A549 (cell line): ENCODE measurements at regions not wholly inside any gene's neighbourhood (a gene's known extent, or its start where the extent isn't known, plus 50 kb on each side); places are given as distances from the start of the nearest gene placed in this dataset.

Experiments
- ATAC-seq, 2 experiments: fragments of 200-7000 bp in 1 of 2; fragments of >200 bp in 1 of 2; cut with Nextera tagmentation in 1 of 2; cut with Tn5 transposase in 1 of 2; 3 replicates each; pipeline versions ENCODE4 v1.8.0 to v1.9.1; 2018 to 2020; ENCODE audit warnings: mild to moderate bottlenecking in 1 of 2, moderate library complexity in 1 of 2
- CTCF ChIA-PET: fragments of 300-600 bp; sonication (Branson Sonifier 250); formaldehyde crosslinking; extraction: SDS; loops from one replicate; lab custom pipeline; 2021; ENCODE audit warnings: antibody characterized with exemption, inconsistent platforms; lab: Yijun Ruan, JAX
- POLR2A ChIA-PET: fragments of 350-600 bp; formaldehyde crosslinking; extraction: SDS; loops from one replicate; lab custom pipeline; 2021; ENCODE audit warnings: antibody characterized with exemption, inconsistent platforms; lab: Yijun Ruan, JAX
- DNase-seq, 2 experiments: peaks; one replicate each; pipeline versions ENCODE4 v3.0.0 to v3.0.0-alpha.2; 2011 to 2016; ENCODE audit warnings: low read depth in 1 of 2, low spot score in 1 of 2
- FAIRE-seq: peaks from 2 replicates; lab custom pipeline; 2011; peaks lifted over from hg19 to GRCh38; lab: Jason Lieb, UNC
- H3K27ac ChIP-seq, 2 experiments: fragments of >200 bp; sonication (Bioruptor Twin); formaldehyde crosslinking; 3 replicates each; pipeline ENCODE4 v1.5.1; 2016 to 2017
- H3K4me1 ChIP-seq: fragments of >200 bp; sonication (Bioruptor Twin); formaldehyde crosslinking; 3 replicates; pipeline ENCODE4 v1.6.1; 2016
- H3K4me2 ChIP-seq: fragments of >200 bp; sonication (Bioruptor Twin); formaldehyde crosslinking; 3 replicates; pipeline ENCODE4 v1.6.1; 2016
- H3K4me3 ChIP-seq: fragments of >200 bp; sonication (Bioruptor Twin); formaldehyde crosslinking; 3 replicates; pipeline ENCODE4 v1.5.1; 2016
- H3K9me3 ChIP-seq: fragments of >200 bp; sonication (Bioruptor Twin); formaldehyde crosslinking; 3 replicates; pipeline ENCODE4 v1.6.1; 2016
- BHLHE40 ChIP-seq: IDR thresholded peaks from 2 replicates; pipeline ENCODE4 v1.6.1; 2012; ENCODE audit warnings: low read depth, low read length, inconsistent platforms
- CBX2 ChIP-seq: fragments of 200-600 bp; sonication (generic); IDR thresholded peaks from 2 replicates; pipeline ENCODE4 v1.6.1; 2016; ENCODE audit warnings: low read depth, mild to moderate bottlenecking, borderline replicate concordance
- CHD2 ChIP-seq: fragments of 150-350 bp; IDR thresholded peaks from 2 replicates; pipeline ENCODE4 v1.6.1; 2014; ENCODE audit warnings: low read length; ENCODE audit not compliant: partially characterized antibody
- CHD4 ChIP-seq: fragments of 200-600 bp; sonication (generic); IDR thresholded peaks from 2 replicates; pipeline ENCODE4 v1.6.1; 2016; ENCODE audit warnings: antibody characterized with exemption, mild to moderate bottlenecking, borderline replicate concordance
- EHF ChIP-seq: fragments of 250-450 bp; sonication (Bioruptor Pico); IDR thresholded peaks from 2 replicates; pipeline ENCODE4 v1.5.0; 2020; ENCODE audit warnings: mild to moderate bottlenecking
- ESRRA ChIP-seq: fragments of 150-350 bp; IDR thresholded peaks from 2 replicates; pipeline ENCODE4 v1.6.1; 2014; ENCODE audit warnings: mild to moderate bottlenecking, low read length, borderline replicate concordance
- FOSB ChIP-seq: fragments of 250-450 bp; sonication (Bioruptor Pico); IDR thresholded peaks from 2 replicates; pipeline ENCODE4 v1.5.0; 2020; ENCODE audit warnings: mild to moderate bottlenecking, moderate library complexity
- FOSL2 ChIP-seq, 2 experiments: fragments of 450-650 bp in 1 of 2; fragments of >200 bp in 1 of 2; sonication (Bioruptor Twin) in 1 of 2; formaldehyde crosslinking; IDR thresholded peaks; 2 replicates each; pipeline versions ENCODE4 v1.5.0 to v1.6.1; 2016 to 2020; ENCODE audit warnings: mild to moderate bottlenecking in 1 of 2, moderate library complexity in 1 of 2
- GATA3 ChIP-seq: IDR thresholded peaks from 2 replicates; pipeline ENCODE4 v1.6.1; 2012; ENCODE audit warnings: borderline replicate concordance
- HDAC2 ChIP-seq: fragments of 200-600 bp; sonication (generic); IDR thresholded peaks from 2 replicates; pipeline ENCODE4 v1.6.1; 2016
- HOXA7 ChIP-seq: fragments of 250-450 bp; sonication (Bioruptor Pico); IDR thresholded peaks from 2 replicates; pipeline ENCODE4 v1.5.0; 2020; ENCODE audit warnings: mild to moderate bottlenecking, moderate library complexity
- HOXB5 ChIP-seq: fragments of 250-450 bp; sonication (Bioruptor Pico); IDR thresholded peaks from 2 replicates; pipeline ENCODE4 v1.5.0; 2020; ENCODE audit warnings: mild to moderate bottlenecking, moderate library complexity
- JUNB ChIP-seq: fragments of >200 bp; sonication (Bioruptor Twin); formaldehyde crosslinking; IDR thresholded peaks from 2 replicates; pipeline ENCODE4 v1.6.1; 2016
- MAFK ChIP-seq: fragments of 450-650 bp; IDR thresholded peaks from 2 replicates; pipeline ENCODE4 v1.6.1; 2014; ENCODE audit not compliant: partially characterized antibody
- MAZ ChIP-seq: fragments of 150-350 bp; IDR thresholded peaks from 2 replicates; pipeline ENCODE4 v1.6.1; 2014; ENCODE audit warnings: antibody characterized with exemption, low read depth, low read length, borderline replicate concordance
- NFE2L2 ChIP-seq: fragments of 150-350 bp; conservative IDR thresholded peaks from 2 replicates; pipeline ENCODE4 v1.6.1; 2014; ENCODE audit warnings: low read length
- NPAS2 ChIP-seq: fragments of 250-450 bp; sonication (Bioruptor Pico); IDR thresholded peaks from 2 replicates; pipeline ENCODE4 v1.8.0; 2022; ENCODE audit warnings: mild to moderate bottlenecking, moderate library complexity, borderline replicate concordance
- NR3C1 ChIP-seq: fragments of >200 bp; sonication (Bioruptor Twin); formaldehyde crosslinking; IDR thresholded peaks from 3 replicates; pipeline ENCODE4 v1.6.1; 2017
- POLR2AphosphoS2 ChIP-seq: conservative IDR thresholded peaks from 2 replicates; pipeline ENCODE4 v1.6.1; 2012; ENCODE audit warnings: low read length, improper control_type of control experiment, inconsistent platforms
- RFX5 ChIP-seq: fragments of 450-650 bp; IDR thresholded peaks from 2 replicates; pipeline ENCODE4 v1.7.1; 2014; ENCODE audit warnings: antibody characterized with exemption, mild to moderate bottlenecking, moderate library complexity
- SMC3 ChIP-seq: fragments of >200 bp; sonication (Bioruptor Twin); formaldehyde crosslinking; IDR thresholded peaks from 3 replicates; pipeline ENCODE4 v1.6.1; 2018; ENCODE audit warnings: inconsistent platforms
- SREBF2 ChIP-seq: fragments of 450-650 bp; IDR thresholded peaks from 2 replicates; pipeline ENCODE4 v1.6.1; 2014; ENCODE audit warnings: mild to moderate bottlenecking, moderate library complexity
- TFCP2L1 ChIP-seq: fragments of 250-450 bp; sonication (Bioruptor Pico); IDR thresholded peaks from 2 replicates; pipeline ENCODE4 v1.5.0; 2021; ENCODE audit warnings: mild to moderate bottlenecking
- TP53 ChIP-seq: fragments of 250-450 bp; sonication (Bioruptor Pico); IDR thresholded peaks from 2 replicates; pipeline ENCODE4 v1.5.0; 2021; ENCODE audit warnings: mild to moderate bottlenecking, moderate library complexity
- ZSCAN20 ChIP-seq: fragments of 250-450 bp; sonication (Bioruptor Pico); IDR thresholded peaks from 2 replicates; pipeline ENCODE4 v1.8.0; 2022; ENCODE audit warnings: mild to moderate bottlenecking, moderate library complexity
- WGBS: methylation state at CpG from one replicate; pipeline ENCODE4 v1.1.6; 2017; ENCODE audit errors: missing lambda C conversion rate; 5-methylcytosine and 5-hydroxymethylcytosine counted together
- TF ChIP-seq, protein P1 (sequence below): fragments of >200 bp; sonication (Bioruptor Twin); formaldehyde crosslinking; IDR thresholded peaks from 2 replicates; pipeline ENCODE4 v1.6.1; 2016
- TF ChIP-seq, protein P2 (sequence below): fragments of >200 bp; sonication (Bioruptor Twin); formaldehyde crosslinking; IDR thresholded peaks from 3 replicates; pipeline ENCODE4 v1.5.1; 2016
- TF ChIP-seq, protein P3 (sequence below): IDR thresholded peaks from 2 replicates; pipeline ENCODE4 v1.6.1; 2012
- TF ChIP-seq, protein P4 (sequence below): fragments of 250-450 bp; sonication (Bioruptor Pico); IDR thresholded peaks from 2 replicates; pipeline ENCODE4 v1.5.0; 2021; ENCODE audit warnings: mild to moderate bottlenecking, moderate library complexity, borderline replicate concordance
- TF ChIP-seq, protein P5 (sequence below): IDR thresholded peaks from 2 replicates; pipeline ENCODE4 v1.6.1; 2012
- TF ChIP-seq, protein P6 (sequence below): fragments of 450-650 bp; IDR thresholded peaks from 2 replicates; pipeline ENCODE4 v1.6.1; 2014; ENCODE audit warnings: antibody characterized with exemption

DNA sequence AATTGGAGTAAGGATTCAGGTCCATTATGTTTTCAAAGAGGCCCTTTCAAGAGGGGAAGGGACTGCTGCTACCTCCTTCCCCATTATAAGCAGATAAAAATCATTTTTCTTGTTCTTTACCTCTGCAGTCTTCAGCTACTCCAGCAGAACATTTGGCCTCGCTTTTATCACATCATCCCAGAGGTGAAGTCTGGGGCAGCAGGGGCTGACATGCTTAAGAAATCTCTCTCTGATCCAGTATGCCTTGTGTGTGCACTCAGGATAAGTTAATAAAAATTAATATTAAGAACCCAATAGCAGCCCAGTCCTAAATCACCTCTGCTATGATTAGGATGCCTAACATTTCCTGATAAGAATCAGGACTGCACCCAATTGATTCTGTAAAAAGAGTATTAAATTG lies 306.9 kb upstream of the NREP start:
- FAIRE-seq (no peak), ATAC-seq (no peak), DNase-seq (no peak)
- H3K4me1 ChIP-seq = no peaks in the 10 kb centered on the region
- POLR2A ChIA-PET = no interaction called here
- no peak overlapping the region for H3K27ac ChIP-seq
- no peak overlapping the region for H3K4me2 ChIP-seq
- H3K9me3 ChIP-seq = no peaks in the 10 kb centered on the region
- no peak overlapping the region for H3K4me3 ChIP-seq
- TF ChIP-seq, protein P1, sequence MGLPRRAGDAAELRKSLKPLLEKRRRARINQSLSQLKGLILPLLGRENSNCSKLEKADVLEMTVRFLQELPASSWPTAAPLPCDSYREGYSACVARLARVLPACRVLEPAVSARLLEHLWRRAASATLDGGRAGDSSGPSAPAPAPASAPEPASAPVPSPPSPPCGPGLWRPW = no peak
- no peak for TF ChIP-seq RFX5
- TF ChIP-seq MAZ = no peak
- no peak for TF ChIP-seq HOXB5 (CRISPR knock-in tag)
- no peak for TF ChIP-seq POLR2AphosphoS2
- TF ChIP-seq FOSL2 (IDR thresholded peaks at IDR 0.05) = no peak
- TF ChIP-seq FOSL2 (CRISPR knock-in tag; IDR thresholded peaks at IDR 0.05) = no peak
- TF ChIP-seq, protein P2, sequence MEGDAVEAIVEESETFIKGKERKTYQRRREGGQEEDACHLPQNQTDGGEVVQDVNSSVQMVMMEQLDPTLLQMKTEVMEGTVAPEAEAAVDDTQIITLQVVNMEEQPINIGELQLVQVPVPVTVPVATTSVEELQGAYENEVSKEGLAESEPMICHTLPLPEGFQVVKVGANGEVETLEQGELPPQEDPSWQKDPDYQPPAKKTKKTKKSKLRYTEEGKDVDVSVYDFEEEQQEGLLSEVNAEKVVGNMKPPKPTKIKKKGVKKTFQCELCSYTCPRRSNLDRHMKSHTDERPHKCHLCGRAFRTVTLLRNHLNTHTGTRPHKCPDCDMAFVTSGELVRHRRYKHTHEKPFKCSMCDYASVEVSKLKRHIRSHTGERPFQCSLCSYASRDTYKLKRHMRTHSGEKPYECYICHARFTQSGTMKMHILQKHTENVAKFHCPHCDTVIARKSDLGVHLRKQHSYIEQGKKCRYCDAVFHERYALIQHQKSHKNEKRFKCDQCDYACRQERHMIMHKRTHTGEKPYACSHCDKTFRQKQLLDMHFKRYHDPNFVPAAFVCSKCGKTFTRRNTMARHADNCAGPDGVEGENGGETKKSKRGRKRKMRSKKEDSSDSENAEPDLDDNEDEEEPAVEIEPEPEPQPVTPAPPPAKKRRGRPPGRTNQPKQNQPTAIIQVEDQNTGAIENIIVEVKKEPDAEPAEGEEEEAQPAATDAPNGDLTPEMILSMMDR = no peak
- no peak for TF ChIP-seq TP53 (CRISPR knock-in tag)
- TF ChIP-seq NFE2L2 = no peak
- no peak for TF ChIP-seq CHD4
- no peak for TF ChIP-seq MAFK
- TF ChIP-seq GATA3 = no peak
- TF ChIP-seq TFCP2L1 (CRISPR knock-in tag) = no peak
- TF ChIP-seq FOSB (CRISPR knock-in tag) = no peak
- CTCF ChIA-PET = interaction anchor here (1.6 kb wide), 1 partner anchor 11 kb away, joined by 3 read pairs; no protein-coding TSS in a partner anchor
- 21% methylated on average over 1 of the region's 1 CpG for WGBS

DNA sequence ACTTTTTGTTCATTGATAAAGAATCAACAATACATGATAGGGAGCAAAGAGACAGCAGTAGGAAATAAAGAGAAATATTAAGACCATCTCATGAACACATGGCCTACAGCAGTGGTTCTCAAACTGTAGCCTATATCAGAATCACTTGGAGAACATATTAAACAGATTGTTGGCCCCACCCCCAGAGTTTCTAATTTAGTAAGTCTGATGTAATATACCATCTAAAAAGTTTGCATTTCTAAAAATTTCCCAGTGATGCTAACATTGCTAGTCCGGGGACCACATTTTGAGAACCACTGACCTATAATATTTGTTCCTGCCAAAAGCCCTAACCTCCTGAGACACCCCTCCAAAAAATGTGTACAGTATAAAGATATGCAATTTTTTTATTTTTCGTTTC lies 306.2 kb upstream of the NREP start:
- ATAC-seq (no peak), FAIRE-seq (no peak), DNase-seq (no peak)
- TF ChIP-seq CBX2 (no peak), ESRRA (no peak), HOXA7 (CRISPR knock-in tag) (no peak), CHD2 (no peak), BHLHE40 (no peak), SMC3 (no peak), SREBF2 (no peak), NPAS2 (CRISPR knock-in tag) (no peak), NR3C1 (no peak), EHF (no peak), HOXB5 (CRISPR knock-in tag) (no peak), FOSB (CRISPR knock-in tag) (no peak)
- TF ChIP-seq, protein P3, sequence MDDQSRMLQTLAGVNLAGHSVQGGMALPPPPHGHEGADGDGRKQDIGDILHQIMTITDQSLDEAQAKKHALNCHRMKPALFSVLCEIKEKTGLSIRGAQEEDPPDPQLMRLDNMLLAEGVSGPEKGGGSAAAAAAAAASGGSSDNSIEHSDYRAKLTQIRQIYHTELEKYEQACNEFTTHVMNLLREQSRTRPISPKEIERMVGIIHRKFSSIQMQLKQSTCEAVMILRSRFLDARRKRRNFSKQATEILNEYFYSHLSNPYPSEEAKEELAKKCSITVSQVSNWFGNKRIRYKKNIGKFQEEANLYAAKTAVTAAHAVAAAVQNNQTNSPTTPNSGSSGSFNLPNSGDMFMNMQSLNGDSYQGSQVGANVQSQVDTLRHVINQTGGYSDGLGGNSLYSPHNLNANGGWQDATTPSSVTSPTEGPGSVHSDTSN = no peak
- Histone ChIP-seq H3K4me2 (no peak overlapping the region), H3K27ac (no peak overlapping the region), H3K9me3 (no peaks in the 10 kb centered on the region), H3K4me3 (no peak overlapping the region), H3K4me1 (no peaks in the 10 kb centered on the region)
- 20% methylated on average over 2 of the region's 2 CpGs for WGBS
- POLR2A ChIA-PET = no interaction called here
- CTCF ChIA-PET = no interaction called here

DNA sequence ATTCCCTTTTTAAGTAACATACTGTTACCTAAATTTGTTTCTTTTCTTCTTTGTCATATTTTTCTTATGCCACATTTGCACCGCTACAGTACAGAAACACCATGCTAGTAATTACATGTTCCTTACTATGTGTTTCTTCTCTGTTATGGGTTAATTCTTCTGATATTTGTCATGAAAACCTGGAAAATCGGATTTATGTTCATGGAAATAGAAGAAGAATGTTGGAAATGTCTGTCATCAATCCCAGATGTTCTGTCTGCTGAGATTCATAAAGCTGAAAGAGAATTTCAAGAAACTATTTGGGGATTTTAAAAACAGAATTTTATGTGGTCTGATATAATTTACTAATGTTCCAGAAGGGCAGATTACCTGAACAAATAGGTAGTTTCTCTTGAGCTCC lies 305.2 kb upstream of the NREP start:
- no peak overlapping the region for H3K4me2 ChIP-seq
- no peaks in the 10 kb centered on the region for H3K4me1 ChIP-seq
- POLR2A ChIA-PET = no interaction called here
- WGBS = 34% methylated on average over 2 of the region's 2 CpGs
- H3K27ac ChIP-seq = no peak overlapping the region
- no peak for TF ChIP-seq HDAC2
- TF ChIP-seq, protein P4, sequence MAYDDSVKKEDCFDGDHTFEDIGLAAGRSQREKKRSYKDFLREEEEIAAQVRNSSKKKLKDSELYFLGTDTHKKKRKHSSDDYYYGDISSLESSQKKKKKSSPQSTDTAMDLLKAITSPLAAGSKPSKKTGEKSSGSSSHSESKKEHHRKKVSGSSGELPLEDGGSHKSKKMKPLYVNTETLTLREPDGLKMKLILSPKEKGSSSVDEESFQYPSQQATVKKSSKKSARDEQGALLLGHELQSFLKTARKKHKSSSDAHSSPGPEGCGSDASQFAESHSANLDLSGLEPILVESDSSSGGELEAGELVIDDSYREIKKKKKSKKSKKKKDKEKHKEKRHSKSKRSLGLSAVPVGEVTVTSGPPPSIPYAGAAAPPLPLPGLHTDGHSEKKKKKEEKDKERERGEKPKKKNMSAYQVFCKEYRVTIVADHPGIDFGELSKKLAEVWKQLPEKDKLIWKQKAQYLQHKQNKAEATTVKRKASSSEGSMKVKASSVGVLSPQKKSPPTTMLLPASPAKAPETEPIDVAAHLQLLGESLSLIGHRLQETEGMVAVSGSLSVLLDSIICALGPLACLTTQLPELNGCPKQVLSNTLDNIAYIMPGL (CRISPR knock-in tag) = no peak
- no peak for TF ChIP-seq CBX2
- TF ChIP-seq JUNB = no peak
- TF ChIP-seq, protein P5, sequence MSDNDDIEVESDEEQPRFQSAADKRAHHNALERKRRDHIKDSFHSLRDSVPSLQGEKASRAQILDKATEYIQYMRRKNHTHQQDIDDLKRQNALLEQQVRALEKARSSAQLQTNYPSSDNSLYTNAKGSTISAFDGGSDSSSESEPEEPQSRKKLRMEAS = no peak
- no peak for TF ChIP-seq ESRRA
- TF ChIP-seq, protein P6, sequence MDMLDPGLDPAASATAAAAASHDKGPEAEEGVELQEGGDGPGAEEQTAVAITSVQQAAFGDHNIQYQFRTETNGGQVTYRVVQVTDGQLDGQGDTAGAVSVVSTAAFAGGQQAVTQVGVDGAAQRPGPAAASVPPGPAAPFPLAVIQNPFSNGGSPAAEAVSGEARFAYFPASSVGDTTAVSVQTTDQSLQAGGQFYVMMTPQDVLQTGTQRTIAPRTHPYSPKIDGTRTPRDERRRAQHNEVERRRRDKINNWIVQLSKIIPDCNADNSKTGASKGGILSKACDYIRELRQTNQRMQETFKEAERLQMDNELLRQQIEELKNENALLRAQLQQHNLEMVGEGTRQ = no peak
- TF ChIP-seq POLR2AphosphoS2 = no peak
- no peak for TF ChIP-seq ZSCAN20 (CRISPR knock-in tag)
- TF ChIP-seq, all 56 proteins: peak for 0
- FAIRE-seq = no peak
- no peak for ATAC-seq
- H3K9me3 ChIP-seq = no peaks in the 10 kb centered on the region
- DNase-seq = no peak
- no peak overlapping the region for H3K4me3 ChIP-seq
- CTCF ChIA-PET = no interaction called here
